Mucosa of descending colon (tissue), 3 donors: ENCODE measurements at regions not wholly inside any gene's neighbourhood (a gene's known extent, or its start where the extent isn't known, plus 50 kb on each side); places are given as distances from the start of the nearest gene placed in this dataset.

ENCODE experiments used
- ATAC-seq: fragments of 200-7000 bp; cut with Tn5 transposase; one replicate; pipeline ENCODE4 v1.9.1; 2020; ENCODE audit warnings: mild to moderate bottlenecking, moderate library complexity
- DNase-seq, 3 donors: peaks; one replicate each; pipeline ENCODE4 v3.0.0-alpha.2; 2020
- H3K36me3 ChIP-seq: fragments of 200-600 bp; one replicate; pipeline ENCODE4 v1.8.0; 2021; ENCODE audit warnings: low read depth, mild to moderate bottlenecking
- H3K4me1 ChIP-seq: fragments of 200-600 bp; one replicate; pipeline ENCODE4 v1.8.0; 2021; ENCODE audit warnings: low read depth, mild to moderate bottlenecking
- H3K4me3 ChIP-seq: fragments of 200-600 bp; one replicate; pipeline ENCODE4 v1.8.0; 2021; ENCODE audit warnings: mild to moderate bottlenecking
- H3K9me3 ChIP-seq: fragments of 200-600 bp; one replicate; pipeline ENCODE4 v1.8.0; 2021; ENCODE audit warnings: mild to moderate bottlenecking
- intact Hi-C, 2 donors: fragments of 100-400 bp; cut with DNase I in 1 of 2; cut with micrococcal nuclease in 1 of 2; formaldehyde crosslinking; loops; one replicate each; pipeline versions ENCODE4 v1.11.0 to v1.11.1; 2022; cut with DNase I, micrococcal nuclease
- TF ChIP-seq, protein P1 (sequence below): fragments of 200-600 bp; IDR thresholded peaks from one replicate; pipeline ENCODE4 v1.8.0; 2022; ENCODE audit warnings: antibody characterized with exemption, mild to moderate bottlenecking
- donor health status: DM: no; HTN: no; CAD: no; lungs with moderate emphysema.
- donor health status: DM: no; HTN: no; CAD: no.
- donor health status: DM: no; HTN: yes; CAD: no.

DNA sequence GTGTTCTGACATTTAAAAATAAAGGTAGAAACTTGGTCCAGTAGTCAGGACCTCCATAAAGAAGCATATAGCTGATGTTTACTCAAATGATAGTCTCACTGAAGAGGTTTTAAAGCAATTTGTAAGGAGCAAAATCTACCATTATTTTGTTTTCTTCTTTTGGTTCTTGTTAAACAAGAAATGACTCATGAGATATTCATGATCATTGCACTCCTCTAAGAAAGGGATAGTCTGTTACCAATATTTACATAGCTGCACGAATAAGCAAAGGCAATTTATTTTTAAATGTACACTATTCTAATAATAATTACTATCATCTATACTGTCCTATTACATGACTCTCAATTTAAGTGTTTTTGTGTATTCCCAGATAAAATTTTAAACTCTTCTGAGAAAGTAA lies 397.9 kb downstream of the FAM47B start:
- H3K4me1 ChIP-seq: no peaks in the 10 kb centered on the region
- intact Hi-C loops: no loop called here
- no peak for ATAC-seq
- no peak overlapping the region for H3K4me3 ChIP-seq
- DNase-seq: no peak
- TF ChIP-seq, protein P1, sequence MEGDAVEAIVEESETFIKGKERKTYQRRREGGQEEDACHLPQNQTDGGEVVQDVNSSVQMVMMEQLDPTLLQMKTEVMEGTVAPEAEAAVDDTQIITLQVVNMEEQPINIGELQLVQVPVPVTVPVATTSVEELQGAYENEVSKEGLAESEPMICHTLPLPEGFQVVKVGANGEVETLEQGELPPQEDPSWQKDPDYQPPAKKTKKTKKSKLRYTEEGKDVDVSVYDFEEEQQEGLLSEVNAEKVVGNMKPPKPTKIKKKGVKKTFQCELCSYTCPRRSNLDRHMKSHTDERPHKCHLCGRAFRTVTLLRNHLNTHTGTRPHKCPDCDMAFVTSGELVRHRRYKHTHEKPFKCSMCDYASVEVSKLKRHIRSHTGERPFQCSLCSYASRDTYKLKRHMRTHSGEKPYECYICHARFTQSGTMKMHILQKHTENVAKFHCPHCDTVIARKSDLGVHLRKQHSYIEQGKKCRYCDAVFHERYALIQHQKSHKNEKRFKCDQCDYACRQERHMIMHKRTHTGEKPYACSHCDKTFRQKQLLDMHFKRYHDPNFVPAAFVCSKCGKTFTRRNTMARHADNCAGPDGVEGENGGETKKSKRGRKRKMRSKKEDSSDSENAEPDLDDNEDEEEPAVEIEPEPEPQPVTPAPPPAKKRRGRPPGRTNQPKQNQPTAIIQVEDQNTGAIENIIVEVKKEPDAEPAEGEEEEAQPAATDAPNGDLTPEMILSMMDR: no peak
- no peaks in the 10 kb centered on the region for H3K36me3 ChIP-seq
- H3K9me3 ChIP-seq: no peaks in the 10 kb centered on the region

DNA sequence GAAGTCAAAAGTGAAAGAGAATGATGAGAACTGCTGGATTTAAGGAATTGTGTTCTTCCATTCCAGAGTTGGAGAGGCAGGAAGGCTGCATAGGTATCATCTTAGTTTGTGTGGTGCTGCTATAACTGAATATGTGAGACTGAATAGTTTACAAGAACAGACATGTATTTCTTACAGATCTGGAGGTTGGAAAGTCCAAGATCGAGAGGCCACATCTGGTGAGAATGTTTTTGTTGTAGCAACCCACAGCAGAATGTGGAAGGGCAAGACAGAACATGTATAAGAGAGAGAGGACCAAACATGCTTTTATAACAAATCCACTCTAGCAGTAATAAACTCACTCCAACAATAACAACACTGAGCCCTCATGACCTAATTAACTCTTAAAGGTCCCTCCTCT lies 408.6 kb downstream of the FAM47B start:
- DNase-seq (no peak), ATAC-seq (no peak)
- intact Hi-C loops: no loop called here

DNA sequence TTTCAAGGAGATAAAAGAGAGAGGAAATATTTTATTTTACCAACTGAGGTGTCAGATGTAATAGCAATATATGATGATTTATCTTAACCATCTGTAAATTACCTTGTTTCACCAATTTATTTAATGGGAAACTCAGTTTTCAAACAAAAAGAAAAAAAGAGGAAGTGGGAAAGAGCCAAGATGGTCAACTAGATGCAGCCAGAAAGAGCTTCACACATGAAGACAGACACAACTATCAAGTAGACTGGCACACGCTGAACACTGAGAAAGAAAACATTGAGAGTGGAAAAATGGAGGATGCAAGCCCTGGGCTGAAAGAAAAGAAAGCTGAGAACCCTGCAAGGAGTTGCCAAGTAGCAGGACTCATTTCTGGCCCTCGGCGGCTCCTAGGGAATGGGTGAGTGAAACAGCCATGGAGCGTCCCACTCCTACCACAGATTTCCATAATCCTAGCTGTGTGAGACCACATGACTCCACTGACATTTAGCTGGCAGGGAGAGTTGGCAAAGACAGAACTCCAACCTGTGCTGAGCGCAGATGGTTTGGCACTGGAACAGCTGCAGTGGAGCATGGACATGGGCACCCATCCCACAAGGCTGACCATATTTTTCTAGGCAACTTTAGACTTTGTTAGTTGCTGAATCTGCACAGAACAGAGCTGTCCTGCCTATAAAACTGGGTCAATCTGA lies 409.3 kb downstream of the FAM47B start:
- DNase-seq (no peak), ATAC-seq (no peak)
- Histone ChIP-seq H3K9me3 (no peaks in the 10 kb centered on the region), H3K4me1 (no peaks in the 10 kb centered on the region), H3K4me3 (no peak overlapping the region), H3K36me3 (no peaks in the 10 kb centered on the region)
- TF ChIP-seq, protein P1: no peak
- intact Hi-C loops: no loop called here

More for the DNA sequence above, 408.6 kb downstream of the FAM47B start:
- H3K36me3 ChIP-seq: no peaks in the 10 kb centered on the region
- no peaks in the 10 kb centered on the region for H3K4me1 ChIP-seq
- TF ChIP-seq, protein P1: no peak
- no peak overlapping the region for H3K4me3 ChIP-seq
- no peaks in the 10 kb centered on the region for H3K9me3 ChIP-seq

DNA sequence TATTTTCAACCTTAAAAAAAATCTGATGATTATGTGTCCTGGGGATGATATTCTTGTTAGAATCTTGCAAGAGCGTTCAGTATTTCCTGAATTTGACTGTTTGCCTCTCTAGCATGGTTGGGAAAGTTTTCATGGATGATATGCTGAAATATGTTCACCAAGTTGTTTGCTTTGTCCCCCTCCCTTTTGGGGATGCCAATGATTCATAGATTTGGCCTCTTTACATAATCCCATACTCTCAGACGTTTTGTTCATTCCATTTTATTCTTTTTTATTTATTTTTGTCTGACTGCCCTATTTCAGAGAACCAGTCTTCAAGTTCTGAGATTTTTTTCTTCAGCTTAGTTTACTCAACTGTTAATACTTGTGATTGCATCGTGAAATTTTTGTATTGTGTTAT lies 415.1 kb downstream of the FAM47B start:
- intact Hi-C loops: no loop called here
- no peak for ATAC-seq
- Histone ChIP-seq H3K4me3 (no peak overlapping the region), H3K4me1 (no peaks in the 10 kb centered on the region), H3K36me3 (no peaks in the 10 kb centered on the region), H3K9me3 (no peaks in the 10 kb centered on the region)
- TF ChIP-seq, protein P1: no peak
- DNase-seq: no peak

DNA sequence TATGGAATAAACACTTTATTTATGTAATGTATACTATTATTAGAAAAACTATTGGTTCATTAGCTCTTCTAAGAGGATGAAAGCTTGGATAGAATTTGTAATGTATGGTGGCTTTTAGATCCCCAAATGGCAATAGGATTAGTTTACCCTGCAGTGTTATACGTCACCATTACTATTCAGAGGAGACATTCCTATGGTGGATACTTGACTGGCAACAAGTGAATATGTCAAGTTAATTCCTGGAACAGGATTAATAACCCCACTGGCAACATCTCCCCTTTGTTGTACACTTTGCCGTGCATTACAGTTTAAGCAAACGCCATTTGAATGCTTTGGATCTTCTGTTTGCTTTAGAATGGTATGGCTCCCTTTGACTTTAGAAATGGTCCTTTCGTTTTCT lies 420.3 kb downstream of the FAM47B start:
- no peak for ATAC-seq
- Histone ChIP-seq H3K36me3 (no peaks in the 10 kb centered on the region), H3K4me1 (no peaks in the 10 kb centered on the region), H3K4me3 (no peak overlapping the region), H3K9me3 (no peaks in the 10 kb centered on the region)
- TF ChIP-seq, protein P1: no peak
- intact Hi-C loops: no loop called here
- no peak for DNase-seq

DNA sequence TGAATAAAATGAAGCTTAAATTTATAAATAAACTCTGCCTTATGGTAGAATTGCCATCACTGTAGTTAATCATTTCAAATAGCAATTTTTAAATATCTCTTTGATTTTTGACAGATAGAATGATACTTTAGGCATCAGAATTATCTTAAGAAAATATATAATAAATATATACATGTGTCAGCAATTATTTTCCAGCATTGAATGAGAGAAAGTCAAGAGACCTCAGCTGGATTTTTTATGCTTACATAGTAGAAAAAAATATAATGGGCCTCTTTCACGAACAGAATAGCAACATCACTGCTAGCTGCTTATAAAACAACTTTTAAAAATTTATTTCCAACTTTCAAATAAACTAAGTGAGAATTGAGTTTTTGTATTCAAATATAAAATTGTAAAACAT lies 424.0 kb upstream of the MAGEB16 start:
- TF ChIP-seq, protein P1: no peak
- Histone ChIP-seq H3K36me3 (no peaks in the 10 kb centered on the region), H3K4me3 (no peak overlapping the region), H3K4me1 (no peaks in the 10 kb centered on the region), H3K9me3 (no peaks in the 10 kb centered on the region)
- intact Hi-C loops: no loop called here
- DNase-seq: no peak
- ATAC-seq: no peak
